ENCODE measurements at regions not wholly inside any gene's neighbourhood (a gene's known extent, or its start where the extent isn't known, plus 50 kb on each side); places are given as distances from the start of the nearest gene placed in this dataset.
A peak's percentile ranks its signal among the peaks of the same experiment; 100 is the strongest.

DNA sequence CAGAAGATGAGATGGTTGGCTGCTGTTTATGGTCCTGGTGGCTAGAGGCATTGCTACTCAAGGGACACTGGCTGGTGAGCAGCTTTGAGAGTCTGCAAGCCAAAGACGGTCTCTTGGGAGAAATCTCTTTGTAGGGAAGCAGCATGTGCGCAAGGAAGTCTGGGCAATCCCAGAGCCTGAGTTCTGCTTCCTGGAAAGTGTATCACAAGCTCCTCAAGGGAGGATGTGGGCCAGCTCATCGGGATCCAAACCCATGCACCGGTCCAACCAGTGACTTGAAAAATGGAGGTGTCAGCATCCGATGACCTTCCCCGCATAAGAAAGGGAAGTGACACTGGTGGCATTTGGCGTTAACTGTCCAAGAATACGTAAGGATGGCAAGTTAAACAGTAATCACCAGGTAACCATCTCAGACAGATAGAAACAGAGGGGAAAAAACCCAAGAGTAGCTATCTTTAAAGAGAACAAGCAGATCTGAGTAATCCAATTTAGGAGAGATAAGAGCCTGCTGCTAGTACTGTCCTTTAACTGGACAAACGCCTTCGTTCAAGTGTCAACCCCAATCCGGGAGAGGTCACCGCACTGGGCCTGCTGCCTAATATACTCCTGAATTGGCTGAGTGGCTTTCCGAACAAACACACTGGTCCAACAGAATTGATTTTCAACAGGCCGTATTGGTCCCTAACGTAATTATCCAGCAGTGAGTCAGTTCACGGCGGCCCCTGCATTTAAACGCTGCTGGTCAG is 303.0 kb upstream of the ZFHX3 start:
- DNase-seq (ENCODE audit: low spot score) = no peak

GRCh38 chr16:73347500-73348375 is 299.8 kb upstream of the ZFHX3 start:
- peak; percentile 35 for DNase-seq (ENCODE audit: low spot score)

- DNase-seq (ENCODE audit: low spot score) = no peak
These were observed 291.9 kb upstream of the ZFHX3 start for GRCh38 chr16:73339821-73340220.

- DNase-seq (ENCODE audit: low spot score) = no peak
These were observed 289.7 kb upstream of the ZFHX3 start for GRCh38 chr16:73337373-73338296.

GRCh38 chr16:73329358-73330286 is 281.7 kb upstream of the ZFHX3 start:
- peak; percentile 90 for DNase-seq (ENCODE audit: low spot score)

DNA sequence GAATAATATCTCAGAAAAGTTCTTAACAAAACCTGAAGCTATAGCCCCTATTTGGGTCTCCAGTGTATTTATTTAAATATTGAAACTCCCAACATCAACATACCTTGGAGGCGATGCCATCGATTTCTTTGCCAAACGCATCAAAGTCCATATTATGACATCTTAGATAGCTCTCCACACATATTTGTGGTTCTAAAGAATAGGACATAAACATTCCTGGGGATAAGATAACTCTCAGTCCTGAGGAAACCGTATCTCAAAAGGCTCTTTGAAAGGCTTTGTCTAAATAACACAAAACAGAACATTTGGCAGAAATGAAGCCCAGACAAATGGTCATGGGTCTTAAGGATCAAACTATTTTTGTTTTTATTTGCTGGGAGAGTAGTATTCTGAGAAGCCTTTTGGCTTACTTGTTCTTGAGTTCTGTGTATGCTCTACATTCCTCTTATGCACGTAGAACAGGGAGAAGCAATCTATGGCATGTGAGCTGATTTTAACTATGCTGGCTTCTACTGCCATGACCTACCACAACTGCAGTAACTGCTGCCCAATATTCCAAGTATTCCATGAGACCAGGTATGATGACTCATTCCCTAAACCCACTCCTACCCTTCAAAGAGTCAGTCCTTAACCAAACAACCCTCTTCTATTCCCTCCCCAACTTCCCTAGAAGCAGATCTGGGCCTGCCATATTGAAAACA is 279.0 kb upstream of the ZFHX3 start:
- no peak for DNase-seq (ENCODE audit: low spot score)

DNA sequence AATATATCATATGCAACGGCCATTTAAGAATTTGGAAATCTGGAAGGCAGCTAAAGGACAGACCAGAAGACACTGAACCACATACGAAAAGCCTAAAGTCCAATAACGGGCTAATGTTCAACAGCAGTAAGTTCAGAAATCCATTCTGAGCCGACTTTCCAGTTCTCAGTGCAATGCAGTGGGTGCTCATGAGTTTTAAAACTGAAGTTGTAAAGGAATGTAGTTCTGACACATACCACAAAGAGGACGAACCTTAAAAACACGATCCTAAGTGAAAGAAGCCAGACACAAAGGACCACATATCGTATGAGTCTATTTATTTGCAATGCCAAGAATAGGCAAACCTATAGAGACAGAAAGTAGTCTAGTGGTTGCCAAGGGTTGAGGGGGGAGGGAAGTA is 278.3 kb upstream of the ZFHX3 start:
- no peak for DNase-seq (ENCODE audit: low spot score)

DNA sequence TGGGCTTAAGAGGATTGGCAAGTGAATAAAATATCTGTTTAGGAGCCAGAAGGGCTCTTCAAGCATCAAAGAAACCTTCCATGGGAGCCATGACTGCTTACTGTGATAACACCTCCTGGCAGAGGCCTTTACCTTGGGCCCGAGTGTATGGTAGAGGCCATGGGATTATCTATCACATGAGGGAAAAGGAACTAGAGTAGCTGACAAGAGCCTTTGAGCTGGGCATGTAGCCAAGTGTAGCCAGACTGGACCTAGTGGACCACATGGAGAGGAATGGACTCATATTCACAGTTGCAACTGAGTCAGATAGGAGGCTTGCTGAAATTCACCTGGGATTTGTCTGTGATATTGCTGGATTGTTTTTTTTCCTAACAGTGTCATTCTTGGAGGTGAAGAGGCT is 276.0 kb upstream of the ZFHX3 start:
- DNase-seq (ENCODE audit: low spot score) = peak; percentile 22

DNA sequence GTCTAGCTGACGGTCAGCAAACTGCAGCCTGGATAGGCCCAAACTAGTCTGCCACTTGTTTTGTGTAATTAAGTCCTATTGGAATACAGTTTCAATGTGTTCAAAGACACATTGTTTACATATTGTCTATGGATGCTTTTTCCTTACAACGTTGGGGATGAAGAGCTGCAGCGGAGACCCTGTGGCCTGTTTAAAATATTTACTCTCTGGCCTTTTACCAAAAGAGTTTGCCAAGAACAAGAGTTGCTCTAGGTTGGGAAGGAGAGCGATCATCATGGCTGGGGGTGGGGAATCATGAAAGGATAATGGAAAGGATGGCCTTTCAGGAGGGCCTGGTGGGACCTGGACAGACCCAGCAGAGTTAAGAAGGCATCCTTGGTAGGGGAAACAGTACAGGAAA is 274.9 kb upstream of the ZFHX3 start:
- DNase-seq (ENCODE audit: low spot score) = no peak

DNA sequence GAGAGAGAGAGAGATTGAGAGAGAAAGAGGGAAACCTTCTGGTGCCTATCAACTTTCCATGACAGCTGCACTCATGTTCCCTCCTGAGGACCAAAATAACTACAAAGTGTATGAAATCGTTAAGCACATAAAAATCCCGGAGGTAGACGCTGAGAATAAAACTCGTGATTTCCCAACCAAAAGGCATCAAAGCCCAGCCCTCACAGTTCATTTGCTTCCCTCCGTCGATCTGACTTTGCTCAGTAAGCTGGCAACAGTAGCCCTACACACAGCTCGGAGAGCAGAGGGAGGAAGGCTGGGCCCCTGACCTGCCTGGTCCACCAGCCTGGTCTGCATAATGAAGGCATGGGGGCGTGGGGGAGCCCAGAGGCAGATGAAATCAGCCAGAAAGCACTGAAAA is 273.9 kb upstream of the ZFHX3 start:
- no peak for DNase-seq (ENCODE audit: low spot score)

DNA sequence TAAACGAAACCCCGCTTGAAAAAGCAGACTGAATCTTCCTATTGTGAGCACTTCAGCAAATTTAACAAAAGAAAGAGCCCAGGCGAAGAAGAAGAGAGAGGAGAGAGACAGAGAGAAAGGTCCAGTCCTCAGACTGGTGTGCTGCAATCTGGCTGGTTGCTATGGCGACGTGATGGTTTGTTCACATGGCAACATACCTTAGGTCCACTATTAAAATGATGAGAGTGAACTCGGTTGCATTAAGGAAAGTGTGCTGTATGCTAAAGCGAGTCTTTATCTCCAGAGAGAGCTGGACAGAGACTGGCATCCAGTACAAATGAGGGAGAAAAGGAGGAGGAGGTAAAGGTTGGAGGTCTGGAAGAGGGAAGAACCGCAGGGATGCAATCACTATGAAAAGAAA is 271.8 kb upstream of the ZFHX3 start:
- DNase-seq (ENCODE audit: low spot score) = no peak

GRCh38 chr16:73319261-73319660 is 271.3 kb upstream of the ZFHX3 start:
- no peak for DNase-seq (ENCODE audit: low spot score)

DNA sequence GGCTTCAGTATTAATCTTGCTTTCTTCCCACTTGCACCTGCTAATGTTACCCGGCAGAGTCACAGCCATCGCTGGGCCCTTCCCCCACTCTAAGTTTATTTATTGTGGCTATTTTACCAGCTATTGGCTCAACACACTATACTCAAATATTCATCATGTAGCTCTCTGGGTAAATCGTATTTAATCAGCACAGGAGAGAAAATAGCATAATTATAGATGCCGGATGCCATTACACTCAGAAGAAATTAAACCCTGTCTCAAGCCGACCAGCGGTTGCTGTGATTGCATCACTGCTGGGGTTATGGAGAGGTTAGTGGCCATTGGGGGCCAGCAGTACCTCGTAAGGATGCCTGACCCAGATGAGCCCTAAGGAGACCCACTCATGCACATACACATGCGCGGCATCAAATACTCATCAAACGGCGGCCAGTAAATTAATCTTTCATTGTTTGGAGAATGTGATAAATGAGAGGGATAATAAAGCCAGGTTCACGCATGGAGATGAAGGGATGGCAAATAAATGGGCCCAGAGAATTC is 269.5 kb upstream of the ZFHX3 start:
- DNase-seq (ENCODE audit: low spot score) = no peak

GRCh38 chr16:73315645-73316044 is 267.7 kb upstream of the ZFHX3 start:
- DNase-seq (ENCODE audit: low spot score) = no peak

- DNase-seq (ENCODE audit: low spot score) = no peak
These were observed 266.0 kb upstream of the ZFHX3 start for GRCh38 chr16:73313950-73314349.

- DNase-seq (ENCODE audit: low spot score) = no peak
These were observed 264.2 kb upstream of the ZFHX3 start for GRCh38 chr16:73311857-73312723.

- no peak for DNase-seq (ENCODE audit: low spot score)
These were observed 260.8 kb upstream of the ZFHX3 start for GRCh38 chr16:73308771-73309170.

DNA sequence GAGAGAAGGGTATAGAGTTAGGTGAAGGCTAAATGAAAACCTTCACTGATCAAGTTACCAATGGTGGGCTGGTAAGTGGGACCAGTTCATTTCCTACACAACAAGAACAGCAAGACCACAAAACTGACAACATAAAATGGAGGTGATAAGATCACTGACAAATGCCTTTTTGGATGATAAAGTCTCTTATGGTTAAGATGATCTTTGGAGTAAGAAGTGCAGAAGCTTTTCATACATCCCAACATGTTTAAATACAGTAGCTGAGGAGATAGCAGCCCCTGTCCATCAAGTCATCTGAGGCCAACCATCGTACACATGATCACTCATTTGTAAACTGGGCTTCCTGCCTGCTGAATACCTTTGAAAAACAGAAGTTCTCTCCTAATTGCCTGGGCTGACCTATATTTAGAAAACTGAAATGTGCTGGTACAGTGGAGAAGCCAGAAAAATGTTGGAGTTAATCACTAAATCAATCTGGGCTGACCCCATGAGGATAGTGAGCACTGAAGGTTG is 259.0 kb upstream of the ZFHX3 start:
- no peak for DNase-seq (ENCODE audit: low spot score)
